Fibroblast of skin of scalp (primary cell): ENCODE measurements at regions not wholly inside any gene's neighbourhood (a gene's known extent, or its start where the extent isn't known, plus 50 kb on each side); places are given as distances from the start of the nearest gene placed in this dataset.
"Not testable (repeated sequence)": the region's sequence is repeated elsewhere in the genome, so short reads cannot be mapped to it uniquely, and the experiment has no call there.

Experiments
- DNase-seq: peaks from one replicate; pipeline ENCODE4 v3.0.0-alpha.2; 2013

GRCh38 chr14:37848985-37849621 is 253.7 kb downstream of the TTC6 start:
- DNase-seq: no peak

- DNase-seq: no peak
These were observed 255.6 kb downstream of the TTC6 start for GRCh38 chr14:37851054-37851453.

- no peak for DNase-seq
These were observed 260.4 kb downstream of the TTC6 start for GRCh38 chr14:37855871-37856270.

GRCh38 chr14:37857774-37858266 is 262.4 kb downstream of the TTC6 start:
- no peak for DNase-seq

- DNase-seq: no peak
These were observed 263.3 kb downstream of the TTC6 start for GRCh38 chr14:37858733-37859132.

- no peak for DNase-seq
These were observed 263.7 kb downstream of the TTC6 start for GRCh38 chr14:37859177-37859576.

- DNase-seq: no peak
These were observed 266.8 kb downstream of the TTC6 start for GRCh38 chr14:37862263-37862662.

GRCh38 chr14:37864128-37864527 is 268.7 kb downstream of the TTC6 start:
- no peak for DNase-seq

GRCh38 chr14:37864861-37865718 is 269.7 kb downstream of the TTC6 start:
- DNase-seq: peak; percentile 55

- no peak for DNase-seq
These were observed 270.5 kb downstream of the TTC6 start for GRCh38 chr14:37865719-37866549.

GRCh38 chr14:37869633-37870032 is 274.2 kb downstream of the TTC6 start:
- no peak for DNase-seq

- DNase-seq: no peak
These were observed 274.7 kb downstream of the TTC6 start for GRCh38 chr14:37870170-37870569.

- DNase-seq: no peak
These were observed 275.4 kb downstream of the TTC6 start for GRCh38 chr14:37870632-37871346.

- not testable (repeated sequence) for DNase-seq
These were observed 278.6 kb downstream of the TTC6 start for GRCh38 chr14:37874065-37874428.

- peak; percentile 66 for DNase-seq
These were observed 279.1 kb downstream of the TTC6 start for GRCh38 chr14:37874429-37875109.

GRCh38 chr14:37888234-37888633 is 292.8 kb downstream of the TTC6 start:
- no peak for DNase-seq

GRCh38 chr14:37889087-37889486 is 293.7 kb downstream of the TTC6 start:
- peak; percentile 7 for DNase-seq

- DNase-seq: no peak
These were observed 294.7 kb downstream of the TTC6 start for GRCh38 chr14:37890095-37890494.

- DNase-seq: not testable (repeated sequence)
These were observed 296.1 kb downstream of the TTC6 start for GRCh38 chr14:37891500-37891899.

GRCh38 chr14:37894463-37894862 is 299.0 kb downstream of the TTC6 start:
- no peak for DNase-seq

- DNase-seq: no peak
These were observed 303.9 kb downstream of the TTC6 start for GRCh38 chr14:37899365-37899764.

GRCh38 chr14:37900561-37900960 is 305.1 kb downstream of the TTC6 start:
- DNase-seq: no peak
